Stimulated activated CD4-positive, alpha-beta T cell treated with anti-CD3 and anti-CD28 coated beads, Interleukin-4, amount 100 ng/mL, for 4 hours (primary cell): ENCODE measurements at regions not wholly inside any gene's neighbourhood (a gene's known extent, or its start where the extent isn't known, plus 50 kb on each side); places are given as distances from the start of the nearest gene placed in this dataset.
"Not testable (repeated sequence)": the region's sequence is repeated elsewhere in the genome, so short reads cannot be mapped to it uniquely, and the experiment has no call there.

ENCODE experiments used
- DNase-seq, 2 experiments: peaks; one replicate each; pipeline ENCODE4 v3.0.0-alpha.2; 2020

DNA sequence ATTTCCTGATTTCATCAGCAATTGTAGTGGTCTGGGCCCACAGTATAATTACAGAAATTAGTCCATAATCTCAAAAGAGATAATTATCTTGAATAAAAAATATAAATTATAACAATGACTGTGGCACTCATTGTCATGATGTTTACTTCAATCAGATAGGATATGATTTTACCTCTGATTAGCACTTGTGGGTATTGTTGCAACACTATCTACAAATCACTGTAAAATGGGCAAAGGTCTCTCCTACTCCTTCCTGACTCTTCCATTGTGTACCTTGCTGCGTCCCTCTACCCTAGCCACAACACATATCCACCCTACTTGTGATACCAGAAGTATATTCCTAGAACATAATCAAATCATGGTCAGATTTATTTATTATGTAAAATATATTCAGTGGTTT, 200.9 kb upstream of the TRIB2 start:
- no peak for DNase-seq

DNA sequence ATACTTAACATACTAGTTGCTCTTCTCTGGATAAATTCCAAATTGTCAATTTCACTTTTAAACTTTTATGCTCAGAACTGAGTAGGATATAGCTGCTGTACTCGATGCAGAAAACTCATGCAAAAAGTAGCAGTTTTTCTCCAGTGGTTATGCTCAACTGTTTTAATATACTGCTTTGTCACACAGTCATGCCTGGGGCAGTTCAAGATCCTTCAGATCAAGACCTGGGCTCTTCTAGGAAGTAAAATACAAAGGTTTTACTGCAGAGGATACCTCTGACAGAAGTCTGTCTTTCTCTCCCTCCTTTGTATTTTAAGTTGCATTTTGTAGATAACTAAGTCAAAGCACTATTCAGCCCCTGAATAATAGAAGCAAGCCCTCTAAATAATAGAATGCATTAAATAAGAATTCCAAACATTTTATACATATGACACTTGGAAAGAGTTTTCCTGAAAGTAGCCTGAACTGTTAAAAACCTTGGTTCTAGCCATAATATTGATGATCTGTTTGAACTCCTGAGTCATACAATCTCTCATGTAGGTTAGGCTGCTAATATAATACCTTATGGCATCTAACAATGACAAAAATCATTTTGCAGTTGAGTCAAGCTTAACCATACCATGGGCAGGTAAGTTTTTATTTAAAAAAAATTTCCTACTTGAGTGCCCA, 183.3 kb upstream of the TRIB2 start:
- no peak for DNase-seq

DNA sequence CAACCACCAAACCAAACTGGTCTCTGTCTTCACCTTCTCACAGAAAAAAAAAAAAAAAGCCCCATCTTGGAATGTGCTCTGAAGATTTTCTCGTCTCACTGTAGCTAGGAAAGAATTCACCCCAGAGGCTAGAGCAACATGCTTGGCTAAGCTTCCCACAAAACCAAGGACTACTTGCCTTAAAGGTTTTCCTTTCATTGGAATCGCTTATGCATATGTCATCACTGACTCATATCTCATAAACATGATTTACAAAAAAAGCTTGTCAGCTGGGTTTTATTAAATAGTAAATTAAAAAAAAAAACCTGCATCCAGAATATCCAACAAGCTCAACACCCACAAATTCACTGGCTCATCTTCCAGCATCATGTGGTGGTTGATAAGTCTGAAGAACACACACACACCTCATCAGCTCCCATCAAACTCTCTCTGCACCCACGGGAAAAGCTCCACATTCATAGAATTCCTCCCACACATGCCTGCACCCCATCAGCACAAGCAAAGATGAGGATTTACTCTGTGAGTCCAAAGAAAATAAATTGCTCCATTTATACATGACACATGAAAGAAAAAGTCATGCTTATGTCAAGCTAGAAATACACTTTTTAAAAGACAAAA, 182.0 kb upstream of the TRIB2 start:
- no peak for DNase-seq

DNA sequence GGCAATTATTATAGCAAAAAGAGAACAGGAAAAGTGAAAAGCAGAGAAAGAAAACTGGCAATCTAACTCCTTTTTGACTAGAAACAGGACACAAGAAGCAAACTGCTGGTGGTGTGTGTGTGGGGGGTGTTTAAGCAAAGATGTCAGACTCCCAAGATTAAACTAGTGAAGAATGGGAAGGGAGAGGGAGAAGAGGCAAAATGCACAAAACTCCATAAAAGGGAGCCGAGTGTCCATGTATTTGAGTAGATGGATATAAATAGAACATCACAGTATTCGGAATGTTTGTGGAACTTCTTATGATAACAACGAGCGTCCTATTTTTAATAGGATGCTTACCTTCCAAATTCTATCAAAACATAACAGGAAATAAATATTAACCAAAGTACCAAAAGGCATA, 179.8 kb upstream of the TRIB2 start:
- DNase-seq: no peak

DNA sequence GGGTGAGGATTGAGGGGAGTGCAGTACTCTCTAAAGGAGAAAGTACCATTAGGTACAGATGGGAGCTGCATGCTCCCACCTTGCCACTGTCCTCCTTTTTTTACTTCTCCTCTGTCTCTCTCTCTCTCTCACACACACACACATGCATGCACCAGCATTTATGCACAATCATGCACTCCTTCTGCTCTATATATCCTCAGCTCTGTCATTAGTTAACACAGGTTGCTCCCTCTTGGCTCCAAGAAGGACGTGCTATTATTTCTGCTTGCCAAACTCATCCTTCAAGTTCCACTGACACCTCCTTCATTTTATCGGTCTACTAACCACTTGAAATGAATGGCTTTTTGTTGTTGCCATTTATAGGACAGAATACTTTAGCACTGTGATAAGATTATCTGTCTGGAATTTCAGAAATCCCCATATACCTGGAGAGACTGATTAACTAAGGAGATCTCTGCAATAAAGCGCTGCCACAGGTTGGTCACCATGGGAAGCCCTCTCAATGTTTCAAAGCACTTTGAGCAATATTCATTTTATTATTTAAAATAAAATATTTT, 178.5 kb upstream of the TRIB2 start:
- no peak for DNase-seq

DNA sequence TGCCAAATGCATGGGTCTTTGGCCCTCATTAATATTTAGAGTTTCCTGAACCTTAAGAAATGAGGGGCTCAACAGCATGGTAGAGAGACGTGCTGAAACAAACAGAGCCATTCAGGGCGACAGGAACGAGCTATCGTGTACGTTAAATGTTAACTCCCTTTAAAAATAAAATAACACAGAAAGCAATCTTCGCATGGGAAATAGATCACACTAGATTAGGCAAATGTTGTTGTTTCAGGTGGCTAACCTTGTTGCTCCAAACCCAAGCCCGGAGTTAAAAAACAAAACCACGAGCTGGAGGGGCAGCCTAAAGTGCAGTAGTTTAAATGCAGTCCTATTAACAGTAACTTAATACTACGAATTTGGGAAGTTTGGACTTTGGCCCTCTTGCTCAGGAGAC, 177.4 kb upstream of the TRIB2 start:
- DNase-seq: no peak

DNA sequence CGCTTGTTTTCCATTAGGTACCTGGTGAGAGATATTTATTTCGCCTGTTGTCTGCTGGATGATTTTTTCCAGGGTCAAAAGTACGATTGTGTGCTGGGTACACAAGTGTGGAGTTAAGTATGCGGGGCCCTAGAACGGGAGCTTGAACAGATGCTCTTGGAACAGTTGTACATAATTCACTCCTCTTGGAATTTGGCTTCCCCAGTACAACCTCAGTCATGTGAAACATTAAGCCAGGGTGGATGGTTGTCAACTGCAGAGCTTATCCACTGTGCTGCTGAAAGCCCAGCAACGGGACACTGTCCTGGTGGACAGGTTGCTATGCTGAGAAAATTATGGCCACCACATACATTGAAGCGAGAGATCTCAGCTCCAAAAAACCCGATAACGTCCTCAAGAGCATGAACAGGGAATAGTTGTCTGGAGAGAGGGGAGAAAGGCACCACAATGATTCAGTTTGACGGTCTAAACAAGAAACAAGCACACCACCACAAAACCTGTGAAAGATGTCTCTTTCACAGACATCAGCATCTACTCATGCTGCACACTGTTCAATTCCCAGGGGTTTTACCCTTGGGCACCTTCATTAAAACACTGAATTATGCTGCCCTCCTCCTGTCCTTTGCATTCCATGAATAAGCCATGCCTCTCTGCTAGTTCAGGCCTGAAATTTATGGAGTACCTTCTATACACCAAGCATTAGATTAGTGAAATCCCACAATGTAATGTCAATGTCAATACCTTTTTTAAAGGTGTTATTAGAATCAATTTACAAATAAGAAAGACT, 176.8 kb upstream of the TRIB2 start:
- DNase-seq: no peak

DNA sequence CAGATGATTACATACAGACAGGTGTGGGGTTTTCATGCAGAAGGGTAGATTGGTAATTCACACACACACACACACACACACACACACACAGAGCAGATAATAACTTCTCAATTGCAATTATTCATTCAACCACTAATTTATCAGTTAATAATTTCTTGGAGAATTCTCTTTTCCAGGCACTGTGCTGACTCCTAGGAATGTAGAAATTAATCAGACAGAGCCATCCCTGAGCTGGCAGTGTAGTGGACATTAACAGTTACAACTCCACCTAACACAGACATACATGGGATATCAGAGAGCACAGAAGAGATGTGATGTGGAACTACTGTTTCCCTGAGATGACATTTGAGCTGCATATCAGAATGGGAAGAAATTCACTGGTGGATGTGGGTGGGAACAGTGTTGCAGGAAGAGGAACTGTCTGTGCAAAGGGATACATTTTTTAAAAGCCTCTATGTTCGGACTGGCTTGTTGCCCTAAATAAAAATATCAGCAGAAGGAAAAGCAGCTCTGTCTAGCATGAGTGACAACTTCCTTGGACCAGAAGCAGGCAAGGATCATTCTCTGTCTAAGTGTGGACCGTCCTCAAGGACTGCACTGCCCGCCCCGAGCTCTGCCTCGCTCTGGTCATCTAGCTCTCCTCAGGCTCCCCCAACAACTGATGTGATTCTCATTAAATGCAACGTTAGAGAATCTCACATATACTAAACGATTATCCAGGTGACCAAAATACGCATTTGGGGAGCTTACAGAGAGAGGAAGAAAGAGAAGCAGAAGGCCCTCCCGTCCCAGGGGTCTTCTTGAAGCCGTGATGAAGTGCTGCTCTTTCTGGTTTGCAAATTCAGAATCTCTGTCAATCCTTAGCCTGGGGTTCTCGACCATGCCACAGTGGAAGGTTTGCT, 173.4 kb upstream of the TRIB2 start:
- no peak for DNase-seq

DNA sequence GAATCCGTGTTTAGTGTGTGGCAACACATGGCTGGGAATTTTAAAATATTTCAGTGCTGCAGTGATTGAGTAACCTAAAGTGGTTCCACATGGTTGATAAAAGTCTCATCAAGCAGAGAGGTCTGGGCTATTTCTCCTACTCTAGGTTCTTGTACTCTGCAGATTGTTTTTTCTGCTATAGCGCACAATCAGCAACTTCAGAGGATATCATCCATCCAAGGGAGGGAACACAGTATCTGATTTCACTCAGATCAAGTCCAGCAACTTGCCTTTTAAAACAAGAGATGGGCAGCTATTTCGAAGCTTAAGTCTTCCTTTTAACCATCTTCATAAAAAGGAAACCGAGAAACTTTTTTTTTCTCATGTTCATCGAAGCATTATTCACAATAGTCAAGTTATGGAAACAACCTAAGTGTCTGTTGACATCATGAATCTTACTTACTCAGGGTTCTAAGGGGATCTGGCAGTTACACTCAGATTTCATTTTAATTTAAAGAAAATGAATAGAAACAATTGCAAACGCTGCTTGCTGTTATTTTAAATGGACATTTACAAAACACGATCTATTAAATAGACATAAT, 172.7 kb upstream of the TRIB2 start:
- DNase-seq: no peak

DNA sequence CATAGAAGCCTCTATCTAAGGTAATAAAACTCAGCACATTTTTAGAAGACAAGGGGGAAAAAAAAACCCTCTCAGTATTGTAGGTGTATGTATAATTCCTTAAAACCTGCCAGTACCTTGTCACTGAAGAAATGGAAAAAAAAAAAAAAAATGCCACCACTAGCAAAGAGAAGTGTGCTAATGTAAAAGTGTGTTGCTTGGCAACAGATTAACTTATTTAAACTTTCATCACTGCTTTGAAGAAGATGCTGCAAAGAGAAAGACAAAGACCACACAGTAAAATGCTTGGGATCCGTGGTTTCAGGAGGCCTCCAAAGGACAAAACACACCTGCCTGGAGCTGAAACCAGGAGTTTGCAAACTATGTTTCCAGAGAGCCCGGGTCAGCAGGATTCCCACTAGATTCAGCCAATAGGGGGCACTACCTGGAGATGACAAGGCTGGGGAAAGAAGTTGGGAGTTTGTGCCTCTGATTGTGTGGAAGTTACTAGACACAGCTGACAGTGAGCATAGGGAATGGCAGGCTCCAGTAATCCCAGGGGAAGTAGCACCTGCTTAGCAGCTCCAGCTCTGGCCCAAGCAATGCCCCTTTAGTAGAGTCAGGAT, 169.1 kb upstream of the TRIB2 start:
- DNase-seq: no peak

DNA sequence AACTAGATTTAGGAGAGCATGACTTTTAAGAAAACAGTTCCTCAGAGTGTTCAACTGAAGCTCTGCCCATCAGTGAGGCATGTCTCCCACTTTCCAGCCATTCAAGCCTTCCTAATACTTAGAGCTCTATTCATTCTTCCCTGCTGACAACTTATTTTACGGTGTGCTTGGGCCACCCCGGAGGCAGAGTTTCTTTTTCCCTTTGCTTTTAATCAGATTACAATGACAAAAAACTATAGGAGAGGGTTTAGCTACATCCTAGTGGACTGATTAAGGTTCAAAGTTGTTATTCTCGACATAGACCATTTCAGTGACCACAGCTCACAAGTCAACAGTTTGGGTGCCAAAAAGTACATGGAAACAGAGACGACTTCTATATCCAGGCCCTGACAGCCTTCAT, 167.8 kb upstream of the TRIB2 start:
- DNase-seq: no peak

DNA sequence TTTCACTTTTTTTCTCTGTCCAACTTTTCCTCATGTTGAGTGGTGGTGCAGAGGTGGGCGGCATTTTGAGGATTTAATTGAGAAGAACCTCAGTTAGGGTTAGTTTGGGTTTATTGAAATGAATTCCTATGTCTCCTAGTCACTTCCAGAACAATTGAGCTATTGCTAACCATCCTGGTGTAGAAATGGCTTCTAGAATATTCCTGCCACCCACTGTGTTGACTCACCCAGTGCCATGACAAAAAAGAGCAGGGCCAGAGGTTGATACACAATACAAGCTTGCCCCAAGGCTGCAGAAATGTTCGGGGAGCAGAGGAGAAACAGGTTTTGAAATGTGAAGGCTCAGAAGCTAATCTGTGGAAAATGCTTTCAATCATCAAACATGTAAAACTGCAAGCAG, 167.1 kb upstream of the TRIB2 start:
- peak in 1 of 2 experiments; percentile 5 for DNase-seq

DNA sequence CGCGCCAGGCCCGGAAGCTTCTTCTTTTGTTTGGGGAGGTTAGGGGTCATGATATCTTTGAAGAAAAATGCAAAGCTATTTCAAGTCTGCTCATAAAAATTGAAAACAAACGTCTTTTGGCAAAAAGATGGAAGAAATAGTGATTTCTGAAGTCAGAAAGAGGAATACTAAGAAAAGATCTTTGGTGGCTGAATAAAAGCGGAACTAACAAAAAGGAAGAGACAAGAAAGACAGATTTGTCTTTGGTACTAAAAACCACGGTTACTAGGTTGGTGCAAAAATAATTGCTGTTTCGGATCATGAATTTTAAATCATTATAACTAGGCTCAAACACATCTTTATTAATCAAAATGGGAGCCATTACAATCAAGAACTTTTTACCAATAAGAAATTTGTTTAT, 164.6 kb upstream of the TRIB2 start:
- DNase-seq: no peak

DNA sequence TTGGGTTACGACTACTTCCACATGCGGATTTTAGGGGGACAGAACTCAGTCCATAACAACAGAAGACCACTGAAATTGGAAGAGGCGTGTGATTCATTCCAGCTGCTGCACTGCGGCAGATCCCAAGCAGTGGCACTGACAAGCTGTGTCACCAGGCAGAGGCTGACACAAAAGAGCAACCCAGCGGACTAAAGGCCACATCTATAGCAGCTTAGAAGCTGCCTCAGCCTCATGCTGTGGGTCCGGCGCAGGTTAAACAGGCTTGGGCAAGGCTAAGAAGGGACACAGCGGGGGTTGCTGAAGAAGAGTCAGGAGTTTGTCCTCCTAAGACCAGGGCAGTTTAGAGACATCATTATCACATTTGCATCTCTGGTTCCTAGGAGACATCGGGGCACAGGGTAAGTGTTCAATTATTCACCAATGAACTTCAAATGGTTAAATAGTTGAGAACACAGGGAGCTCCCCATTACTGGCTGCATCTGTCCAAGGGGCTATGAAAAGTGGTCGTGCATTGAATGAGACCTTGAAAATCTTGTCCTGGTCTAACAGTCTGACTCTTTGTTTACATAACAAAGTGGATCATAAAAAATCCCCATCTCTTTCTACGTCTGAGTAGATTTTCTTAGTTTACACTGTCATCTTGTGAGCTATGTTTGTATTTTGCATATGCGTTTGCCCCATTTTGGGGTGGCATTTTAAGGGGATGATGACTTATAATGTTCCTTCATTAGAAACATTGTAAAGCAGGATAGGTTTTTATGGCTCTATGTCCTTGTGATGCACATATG, 162.3 kb upstream of the TRIB2 start:
- DNase-seq: no peak

DNA sequence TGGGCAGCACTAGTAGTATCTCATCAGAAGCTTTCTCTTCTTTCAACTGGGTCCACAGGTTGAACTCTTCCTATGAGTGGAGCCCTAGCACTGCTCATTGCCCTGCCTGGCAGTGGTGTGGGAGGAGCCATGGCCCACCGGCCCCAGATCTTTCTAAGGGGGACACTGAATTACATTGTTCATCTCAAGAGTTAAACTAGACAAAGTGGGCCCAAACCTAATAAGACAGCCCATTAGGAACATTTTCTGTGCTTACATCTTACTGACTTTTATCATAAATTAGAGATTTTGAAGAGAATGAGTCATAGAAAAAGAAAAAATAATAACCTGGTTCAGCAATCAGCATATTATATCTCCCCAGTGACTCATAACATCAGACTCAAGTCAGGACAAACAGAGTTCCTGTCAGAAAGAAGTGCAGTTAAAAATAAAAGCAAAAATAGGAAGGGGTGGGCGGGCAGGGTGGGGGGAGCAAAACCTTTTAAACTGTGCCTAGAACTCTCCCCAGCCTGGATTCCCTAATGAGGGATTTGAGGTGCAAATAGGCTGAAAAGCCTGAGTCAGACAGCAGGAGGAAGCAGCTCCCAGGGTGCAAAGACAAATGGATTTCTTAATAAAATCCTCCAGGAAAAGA, 161.6 kb upstream of the TRIB2 start:
- DNase-seq: peak; percentile 16 to 34

DNA sequence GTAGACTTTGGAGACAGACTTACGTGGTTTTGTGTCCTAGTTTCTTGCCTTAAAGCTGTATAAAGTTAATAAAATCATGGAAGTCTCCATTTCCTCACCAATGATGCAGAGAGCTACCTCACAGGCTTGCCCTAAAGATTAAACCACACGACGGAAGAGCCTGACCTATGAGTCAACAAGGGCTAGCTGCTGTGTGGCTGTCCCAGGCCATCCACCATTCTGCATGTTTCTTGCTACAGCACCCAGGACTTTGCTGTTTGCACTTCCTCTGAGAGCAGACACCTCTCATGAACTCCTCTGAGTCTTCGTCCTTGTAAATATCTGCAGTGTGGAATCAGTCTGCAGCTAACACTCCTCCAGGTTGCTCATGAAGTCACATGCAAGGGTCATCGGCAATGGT, 160.0 kb upstream of the TRIB2 start:
- peak in 1 of 2 experiments; percentile 15 for DNase-seq

DNA sequence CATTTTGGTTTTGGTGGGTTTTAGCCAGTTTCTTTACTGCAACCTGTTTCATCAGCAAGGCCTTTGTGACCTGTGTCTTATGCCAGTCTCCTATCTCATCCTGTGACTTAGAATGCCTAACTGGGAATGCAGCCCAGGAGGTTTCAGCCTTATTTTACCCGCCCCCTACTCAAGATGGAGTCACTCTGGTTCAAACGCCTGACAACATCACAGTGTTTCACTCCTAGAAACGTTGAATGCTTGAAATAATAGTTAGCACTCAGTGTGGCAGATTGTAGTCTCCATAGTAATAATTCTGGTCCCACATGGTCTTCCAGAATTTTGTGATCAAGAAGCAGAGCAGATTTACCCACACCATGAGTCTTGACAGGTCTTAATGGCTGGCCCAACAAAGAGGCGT, 159.0 kb upstream of the TRIB2 start:
- no peak for DNase-seq

DNA sequence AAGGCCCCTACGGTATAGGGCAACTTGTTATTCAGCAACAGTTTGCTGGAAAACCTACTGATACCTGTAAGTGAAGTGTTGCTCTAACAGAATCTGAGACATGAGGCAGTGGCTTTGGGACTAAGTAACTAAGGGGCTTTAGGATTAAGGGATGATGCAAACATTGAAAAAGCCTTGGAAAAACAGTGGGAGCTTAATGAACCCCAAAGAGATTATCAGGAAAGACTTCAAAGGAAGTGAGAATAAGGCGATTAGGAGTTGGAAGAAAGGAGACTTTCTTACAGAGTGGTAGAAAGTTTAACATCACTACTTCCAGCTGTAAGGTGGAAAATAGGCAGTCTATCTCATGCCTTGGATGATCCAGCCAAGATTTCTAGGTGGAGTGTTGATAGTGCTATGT, 158.2 kb upstream of the TRIB2 start:
- DNase-seq: no peak

DNA sequence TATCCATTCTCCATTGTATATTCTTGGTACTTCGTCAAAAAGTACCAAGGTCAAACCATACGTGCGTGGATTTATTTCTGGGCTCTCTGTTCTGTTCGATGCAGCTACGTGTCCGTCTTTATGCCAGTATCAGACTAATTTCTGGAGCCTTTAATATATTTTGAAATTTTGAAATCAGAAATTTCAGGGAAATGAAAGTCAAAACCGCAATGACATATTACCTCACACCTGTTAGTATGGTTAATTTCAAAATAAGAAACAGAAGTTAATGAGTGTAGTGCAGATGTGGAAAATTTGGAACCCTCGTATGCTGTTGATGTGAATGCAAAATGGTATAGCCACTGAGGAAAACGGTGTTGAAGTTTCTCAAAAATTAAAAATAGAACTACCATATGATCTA, 156.1 kb upstream of the TRIB2 start:
- DNase-seq: no peak

DNA sequence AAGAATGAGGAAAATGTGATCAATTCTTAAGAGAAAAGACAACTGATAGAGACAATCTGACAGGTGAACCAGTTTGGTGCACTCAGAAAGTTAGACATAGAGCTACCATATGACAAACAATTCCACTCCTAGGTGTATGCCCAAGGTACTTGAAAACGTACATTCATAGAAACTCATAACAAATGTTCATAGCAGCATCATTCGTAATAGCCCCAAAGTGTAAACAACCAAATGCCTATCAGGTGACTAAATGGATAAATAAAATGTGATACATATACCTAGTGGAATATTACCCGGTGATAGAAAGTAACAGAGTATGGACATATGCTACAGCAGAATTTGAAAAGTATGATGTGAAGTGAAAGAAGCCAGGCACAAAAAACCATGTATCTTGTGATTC, 149.3 kb upstream of the TRIB2 start:
- DNase-seq: no peak

DNA sequence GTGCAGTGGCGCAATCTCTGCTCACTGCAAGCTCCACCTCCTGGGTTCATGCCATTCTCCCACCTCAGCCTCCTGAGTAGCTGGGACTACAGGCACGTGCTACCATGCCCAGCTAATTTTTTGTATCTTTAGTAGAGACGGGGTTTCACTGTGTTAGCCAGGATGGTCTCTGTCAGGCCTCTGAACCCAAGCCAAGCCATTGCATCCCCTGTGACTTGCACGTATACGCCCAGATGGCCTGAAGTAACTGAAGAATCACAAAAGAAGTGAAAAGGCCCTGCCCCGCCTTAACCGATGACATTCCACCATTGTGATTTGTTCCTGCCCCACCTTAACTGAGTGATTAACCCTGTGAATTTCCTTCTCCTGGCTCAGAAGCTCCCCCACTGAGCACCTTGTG, 147.2 kb upstream of the TRIB2 start:
- DNase-seq: not testable (repeated sequence)
